OCI-LY1 (cell line): ENCODE measurements at regions not wholly inside any gene's neighbourhood (a gene's known extent, or its start where the extent isn't known, plus 50 kb on each side); places are given as distances from the start of the nearest gene placed in this dataset.

Experiments used
- H2AFZ ChIP-seq: fragments of 200-600 bp; sonication (generic), shearing (Covaris generic); 2 replicates; pipeline ENCODE4 v1.6.0; 2014; ENCODE audit warnings: antibody characterized with exemption, mild to moderate bottlenecking, low read length
- H3F3A ChIP-seq: fragments of 200-600 bp; sonication (generic), shearing (Covaris generic); 2 replicates; pipeline ENCODE4 v1.6.0; 2014; ENCODE audit warnings: mild to moderate bottlenecking, antibody characterized with exemption, low read length, moderate library complexity; ENCODE audit not compliant: insufficient read depth
- H3K27ac ChIP-seq: fragments of 200-600 bp; sonication (generic); 2 replicates; pipeline ENCODE4 v1.5.1; 2014; ENCODE audit warnings: low read length, mixed run types, mild to moderate bottlenecking, low read depth; ENCODE audit not compliant: poor library complexity, severe bottlenecking
- H3K27me3 ChIP-seq: fragments of 200-600 bp; sonication (generic); 2 replicates; pipeline ENCODE4 v1.6.0; 2014; ENCODE audit warnings: antibody characterized with exemption, mild to moderate bottlenecking, low read length, moderate library complexity; ENCODE audit not compliant: insufficient read depth
- H3K36me3 ChIP-seq: fragments of 200-600 bp; sonication (generic); 2 replicates; pipeline ENCODE4 v1.6.1; 2014; ENCODE audit warnings: mild to moderate bottlenecking, antibody characterized with exemption, low read length, moderate library complexity, mixed read lengths; ENCODE audit not compliant: insufficient read depth
- H3K4me1 ChIP-seq: fragments of 200-600 bp; sonication (generic); 2 replicates; pipeline ENCODE4 v1.5.1; 2014; ENCODE audit warnings: mild to moderate bottlenecking, low read length, moderate library complexity; ENCODE audit not compliant: insufficient read depth, severe bottlenecking
- H3K4me2 ChIP-seq: fragments of 200-600 bp; sonication (generic), shearing (Covaris generic); 2 replicates; pipeline ENCODE4 v1.6.1; 2014; ENCODE audit warnings: low read length
- H3K4me3 ChIP-seq: fragments of 200-600 bp; sonication (generic); 2 replicates; pipeline ENCODE4 v1.5.1; 2014; ENCODE audit warnings: low read length, low read depth, mild to moderate bottlenecking, mixed read lengths; ENCODE audit not compliant: poor library complexity, severe bottlenecking
- H3K79me2 ChIP-seq: fragments of 200-600 bp; shearing (Covaris generic); 2 replicates; pipeline ENCODE4 v1.6.1; 2016; ENCODE audit warnings: mixed run types, low read length, mixed read lengths; ENCODE audit not compliant: insufficient read depth
- H3K9ac ChIP-seq: fragments of 200-600 bp; sonication (generic), shearing (Covaris generic); 2 replicates; pipeline ENCODE4 v1.6.1; 2014; ENCODE audit warnings: mild to moderate bottlenecking, low read length, mixed read lengths
- H3K9me2 ChIP-seq: fragments of 200-600 bp; sonication (generic), shearing (Covaris generic); 2 replicates; pipeline ENCODE4 v1.6.1; 2014; ENCODE audit warnings: low read depth, mild to moderate bottlenecking, low read length, mixed read lengths
- H3K9me3 ChIP-seq: fragments of 200-600 bp; shearing (Covaris generic); 2 replicates; pipeline ENCODE4 v1.6.1; 2014; ENCODE audit warnings: low read length, mixed read lengths
- H4K20me1 ChIP-seq: fragments of 200-600 bp; sonication (generic), shearing (Covaris generic); 2 replicates; pipeline ENCODE4 v1.6.0; 2016; ENCODE audit warnings: mild to moderate bottlenecking, low read length; ENCODE audit not compliant: insufficient read depth
- EZH2 ChIP-seq: fragments of 200-600 bp; sonication (generic), shearing (Covaris generic); IDR thresholded peaks from 2 replicates; pipeline ENCODE4 v1.8.0; 2017; ENCODE audit warnings: borderline replicate concordance, mixed run types, mild to moderate bottlenecking, antibody characterized with exemption, low read length, moderate library complexity, mixed read lengths
- TF ChIP-seq, protein P1 (sequence below): fragments of 200-600 bp; sonication (generic), shearing (Covaris generic); IDR thresholded peaks from 2 replicates; pipeline ENCODE4 v1.5.1; 2017; ENCODE audit warnings: mild to moderate bottlenecking, antibody characterized with exemption, low read length, moderate library complexity, mixed read lengths

DNA sequence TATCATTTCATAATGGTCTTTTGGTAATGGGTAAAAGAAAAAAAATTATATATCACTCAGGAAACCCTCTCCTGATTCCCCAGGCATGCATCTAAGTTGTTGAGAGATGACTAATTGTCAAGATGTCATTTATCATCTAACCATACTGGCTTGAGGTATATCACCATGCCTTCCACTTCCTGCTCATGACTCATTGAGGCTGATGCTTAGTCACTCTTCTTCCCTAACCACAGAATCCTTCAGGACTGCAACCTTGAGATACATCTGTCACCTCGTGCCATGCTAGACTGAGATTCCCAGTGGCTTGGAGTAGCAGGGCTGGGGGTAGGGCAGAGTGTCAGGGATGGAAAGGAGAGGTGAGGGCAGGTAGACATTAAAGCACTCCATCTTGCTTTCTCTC, 782.5 kb upstream of the INTU start:
- H3K27ac ChIP-seq, result no peak overlapping the region
- no peak overlapping the region for H3K4me2 ChIP-seq
- H3K9me2 ChIP-seq, result no peaks in the 10 kb centered on the region
- H4K20me1 ChIP-seq, result no peaks in the 10 kb centered on the region
- H3K4me3 ChIP-seq, result no peak overlapping the region
- H3K27me3 ChIP-seq, result no peaks in the 10 kb centered on the region
- no peaks in the 10 kb centered on the region for H3K9me3 ChIP-seq
- H3F3A ChIP-seq, result no peaks in the 10 kb centered on the region
- no peaks in the 10 kb centered on the region for H3K36me3 ChIP-seq
- H3K79me2 ChIP-seq, result no peaks in the 10 kb centered on the region
- no peak for TF ChIP-seq EZH2
- TF ChIP-seq, protein P1, sequence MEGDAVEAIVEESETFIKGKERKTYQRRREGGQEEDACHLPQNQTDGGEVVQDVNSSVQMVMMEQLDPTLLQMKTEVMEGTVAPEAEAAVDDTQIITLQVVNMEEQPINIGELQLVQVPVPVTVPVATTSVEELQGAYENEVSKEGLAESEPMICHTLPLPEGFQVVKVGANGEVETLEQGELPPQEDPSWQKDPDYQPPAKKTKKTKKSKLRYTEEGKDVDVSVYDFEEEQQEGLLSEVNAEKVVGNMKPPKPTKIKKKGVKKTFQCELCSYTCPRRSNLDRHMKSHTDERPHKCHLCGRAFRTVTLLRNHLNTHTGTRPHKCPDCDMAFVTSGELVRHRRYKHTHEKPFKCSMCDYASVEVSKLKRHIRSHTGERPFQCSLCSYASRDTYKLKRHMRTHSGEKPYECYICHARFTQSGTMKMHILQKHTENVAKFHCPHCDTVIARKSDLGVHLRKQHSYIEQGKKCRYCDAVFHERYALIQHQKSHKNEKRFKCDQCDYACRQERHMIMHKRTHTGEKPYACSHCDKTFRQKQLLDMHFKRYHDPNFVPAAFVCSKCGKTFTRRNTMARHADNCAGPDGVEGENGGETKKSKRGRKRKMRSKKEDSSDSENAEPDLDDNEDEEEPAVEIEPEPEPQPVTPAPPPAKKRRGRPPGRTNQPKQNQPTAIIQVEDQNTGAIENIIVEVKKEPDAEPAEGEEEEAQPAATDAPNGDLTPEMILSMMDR, result no peak
- H3K4me1 ChIP-seq, result no peaks in the 10 kb centered on the region
- H2AFZ ChIP-seq, result no peak overlapping the region
- H3K9ac ChIP-seq, result no peak overlapping the region

DNA sequence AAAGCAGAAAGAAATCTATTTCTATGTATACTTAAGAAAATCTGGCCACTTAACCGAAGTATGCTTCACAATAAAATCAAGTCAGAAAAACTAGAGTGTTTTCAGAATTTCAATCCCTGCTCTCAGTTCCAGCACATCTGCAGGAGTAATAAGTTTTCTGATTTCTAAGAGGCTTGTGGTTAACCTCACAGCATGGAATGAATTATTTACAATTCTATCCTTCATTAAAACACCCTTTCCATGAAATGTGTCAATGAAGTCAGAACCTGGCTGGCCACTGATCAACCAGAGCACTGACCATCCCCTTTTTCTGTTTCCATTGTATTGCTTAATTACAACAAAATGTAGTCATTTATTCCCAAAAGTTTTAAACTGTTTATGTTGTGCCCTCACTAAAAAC, 781.4 kb upstream of the INTU start:
- H3K9me3 ChIP-seq, result no peaks in the 10 kb centered on the region
- no peak overlapping the region for H3K4me3 ChIP-seq
- no peak overlapping the region for H3K4me2 ChIP-seq
- no peaks in the 10 kb centered on the region for H4K20me1 ChIP-seq
- H3K27me3 ChIP-seq, result no peaks in the 10 kb centered on the region
- no peaks in the 10 kb centered on the region for H3K9me2 ChIP-seq
- no peaks in the 10 kb centered on the region for H3K36me3 ChIP-seq
- no peaks in the 10 kb centered on the region for H3F3A ChIP-seq
- no peak overlapping the region for H3K9ac ChIP-seq
- TF ChIP-seq, protein P1, result no peak
- no peak for TF ChIP-seq EZH2
- H3K4me1 ChIP-seq, result no peaks in the 10 kb centered on the region
- no peak overlapping the region for H3K27ac ChIP-seq
- no peak overlapping the region for H2AFZ ChIP-seq
- no peaks in the 10 kb centered on the region for H3K79me2 ChIP-seq

DNA sequence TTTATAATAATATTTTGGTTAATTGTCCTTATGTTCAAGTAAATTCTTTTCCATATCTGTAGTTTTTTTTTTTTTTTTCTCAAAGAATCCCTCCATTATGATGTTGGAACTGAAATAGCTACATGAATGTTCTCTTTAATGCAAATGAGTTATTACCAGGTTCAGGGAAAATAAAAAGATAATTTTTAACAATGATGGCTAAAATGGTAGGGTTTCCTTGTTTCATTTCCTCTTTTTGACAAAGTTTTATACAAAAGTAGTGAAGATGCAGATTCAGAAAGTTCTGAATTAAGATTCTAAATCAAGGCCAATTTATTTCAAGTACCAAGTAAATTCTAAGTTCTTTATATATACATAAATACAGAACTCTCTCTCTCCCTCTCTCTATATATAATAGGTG, 779.0 kb upstream of the INTU start:
- H4K20me1 ChIP-seq, result no peaks in the 10 kb centered on the region
- no peak overlapping the region for H3K4me2 ChIP-seq
- H2AFZ ChIP-seq, result no peak overlapping the region
- H3K27me3 ChIP-seq, result no peaks in the 10 kb centered on the region
- H3K36me3 ChIP-seq, result no peaks in the 10 kb centered on the region
- no peaks in the 10 kb centered on the region for H3K9me2 ChIP-seq
- H3K4me1 ChIP-seq, result no peaks in the 10 kb centered on the region
- no peak for TF ChIP-seq EZH2
- TF ChIP-seq, protein P1, result no peak
- H3F3A ChIP-seq, result no peaks in the 10 kb centered on the region
- H3K27ac ChIP-seq, result no peak overlapping the region
- H3K9me3 ChIP-seq, result no peaks in the 10 kb centered on the region
- no peak overlapping the region for H3K4me3 ChIP-seq
- no peak overlapping the region for H3K9ac ChIP-seq
- H3K79me2 ChIP-seq, result no peaks in the 10 kb centered on the region
